ENCODE measurements at regions not wholly inside any gene's neighbourhood (a gene's known extent, or its start where the extent isn't known, plus 50 kb on each side); places are given as distances from the start of the nearest gene placed in this dataset.

DNA sequence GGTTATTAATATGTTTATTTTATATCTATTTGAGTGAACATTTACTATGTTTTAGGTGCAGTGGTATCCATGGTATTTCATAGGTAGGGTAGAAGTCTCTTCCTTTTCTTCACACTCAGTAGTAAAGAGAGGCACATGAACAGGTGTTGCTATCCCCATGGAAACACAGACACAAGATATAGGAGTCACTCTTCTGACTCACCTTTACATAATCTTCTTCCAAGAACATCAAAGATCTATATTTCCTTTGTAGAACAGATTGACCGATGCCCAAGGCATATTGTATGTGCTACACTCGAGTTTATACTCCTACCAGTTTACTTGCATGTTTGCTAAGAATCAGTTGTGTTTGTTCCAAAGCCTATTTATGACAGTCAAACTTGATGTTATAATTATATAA, 1997.4 kb downstream of the C4orf33 start:
- no peak for DNase-seq (ENCODE audit: low read depth)
- H3K4me3 ChIP-seq (ENCODE audit: low read depth, low read length): no peak overlapping the region
- TF ChIP-seq POLR2A (IDR thresholded peaks at IDR 0.05; ENCODE audit: extremely low read depth, insufficient read length) (no peak), MYC (IDR thresholded peaks at IDR 0.05; ENCODE audit: low read depth, low read length) (no peak)
- TF ChIP-seq, protein P1, sequence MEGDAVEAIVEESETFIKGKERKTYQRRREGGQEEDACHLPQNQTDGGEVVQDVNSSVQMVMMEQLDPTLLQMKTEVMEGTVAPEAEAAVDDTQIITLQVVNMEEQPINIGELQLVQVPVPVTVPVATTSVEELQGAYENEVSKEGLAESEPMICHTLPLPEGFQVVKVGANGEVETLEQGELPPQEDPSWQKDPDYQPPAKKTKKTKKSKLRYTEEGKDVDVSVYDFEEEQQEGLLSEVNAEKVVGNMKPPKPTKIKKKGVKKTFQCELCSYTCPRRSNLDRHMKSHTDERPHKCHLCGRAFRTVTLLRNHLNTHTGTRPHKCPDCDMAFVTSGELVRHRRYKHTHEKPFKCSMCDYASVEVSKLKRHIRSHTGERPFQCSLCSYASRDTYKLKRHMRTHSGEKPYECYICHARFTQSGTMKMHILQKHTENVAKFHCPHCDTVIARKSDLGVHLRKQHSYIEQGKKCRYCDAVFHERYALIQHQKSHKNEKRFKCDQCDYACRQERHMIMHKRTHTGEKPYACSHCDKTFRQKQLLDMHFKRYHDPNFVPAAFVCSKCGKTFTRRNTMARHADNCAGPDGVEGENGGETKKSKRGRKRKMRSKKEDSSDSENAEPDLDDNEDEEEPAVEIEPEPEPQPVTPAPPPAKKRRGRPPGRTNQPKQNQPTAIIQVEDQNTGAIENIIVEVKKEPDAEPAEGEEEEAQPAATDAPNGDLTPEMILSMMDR (IDR thresholded peaks at IDR 0.05; ENCODE audit: low read depth, low read length): no peak
- TF ChIP-seq, protein P2, sequence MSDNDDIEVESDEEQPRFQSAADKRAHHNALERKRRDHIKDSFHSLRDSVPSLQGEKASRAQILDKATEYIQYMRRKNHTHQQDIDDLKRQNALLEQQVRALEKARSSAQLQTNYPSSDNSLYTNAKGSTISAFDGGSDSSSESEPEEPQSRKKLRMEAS (IDR thresholded peaks at IDR 0.05; ENCODE audit: low read depth, low read length): no peak

DNA sequence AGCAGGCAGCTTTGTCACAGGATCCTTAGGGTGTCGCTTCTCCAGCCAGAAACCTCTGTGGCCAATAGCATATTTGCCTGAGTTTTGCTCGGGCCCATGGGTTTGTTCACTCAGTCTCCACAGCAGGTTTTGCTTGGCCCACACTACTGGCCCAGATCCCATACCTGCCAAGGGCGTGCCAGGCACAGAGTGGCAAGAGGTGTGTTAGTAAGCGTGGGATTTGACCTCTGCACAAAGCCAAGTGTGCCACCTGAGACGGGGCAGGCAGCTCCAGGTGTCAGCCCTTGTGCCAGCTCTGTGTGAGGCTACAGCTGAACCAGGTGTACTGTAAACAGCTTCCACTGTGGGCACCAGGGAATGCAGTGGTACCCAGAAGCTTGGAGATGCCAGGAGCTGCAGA, 2003.0 kb downstream of the C4orf33 start:
- H3K4me3 ChIP-seq (ENCODE audit: low read depth, low read length): no peak overlapping the region
- TF ChIP-seq, protein P2 (IDR thresholded peaks at IDR 0.05; ENCODE audit: low read depth, low read length): no peak
- TF ChIP-seq POLR2A (IDR thresholded peaks at IDR 0.05; ENCODE audit: extremely low read depth, insufficient read length) (no peak), MYC (IDR thresholded peaks at IDR 0.05; ENCODE audit: low read depth, low read length) (no peak)
- TF ChIP-seq, protein P1 (IDR thresholded peaks at IDR 0.05; ENCODE audit: low read depth, low read length): no peak
- DNase-seq (ENCODE audit: low read depth): no peak

DNA sequence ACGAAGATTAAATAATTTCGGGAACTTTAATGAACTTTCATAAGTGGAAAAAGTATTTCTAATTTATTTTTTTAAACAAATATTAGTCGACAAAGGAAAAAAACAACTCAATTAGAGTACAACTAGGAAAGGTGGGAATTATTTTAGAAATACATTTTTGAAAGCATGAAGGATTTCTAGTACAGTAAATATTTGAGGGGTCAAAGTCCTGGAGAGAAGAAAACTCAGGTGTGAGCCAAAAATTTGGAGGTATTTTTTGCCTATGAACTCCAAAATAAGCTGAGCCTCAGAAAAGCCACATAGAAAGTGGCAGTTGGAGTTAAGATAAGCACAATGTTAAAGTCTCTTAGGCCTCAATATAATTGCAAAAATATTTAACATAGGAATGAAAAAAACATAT, 2017.3 kb downstream of the C4orf33 start:
- H3K4me3 ChIP-seq (ENCODE audit: low read depth, low read length): no peak overlapping the region
- no peak for DNase-seq (ENCODE audit: low read depth)
- TF ChIP-seq MYC (IDR thresholded peaks at IDR 0.05; ENCODE audit: low read depth, low read length): no peak
- TF ChIP-seq, protein P1 (IDR thresholded peaks at IDR 0.05; ENCODE audit: low read depth, low read length): no peak
- TF ChIP-seq POLR2A (IDR thresholded peaks at IDR 0.05; ENCODE audit: extremely low read depth, insufficient read length): no peak
- TF ChIP-seq, protein P2 (IDR thresholded peaks at IDR 0.05; ENCODE audit: low read depth, low read length): no peak

DNA sequence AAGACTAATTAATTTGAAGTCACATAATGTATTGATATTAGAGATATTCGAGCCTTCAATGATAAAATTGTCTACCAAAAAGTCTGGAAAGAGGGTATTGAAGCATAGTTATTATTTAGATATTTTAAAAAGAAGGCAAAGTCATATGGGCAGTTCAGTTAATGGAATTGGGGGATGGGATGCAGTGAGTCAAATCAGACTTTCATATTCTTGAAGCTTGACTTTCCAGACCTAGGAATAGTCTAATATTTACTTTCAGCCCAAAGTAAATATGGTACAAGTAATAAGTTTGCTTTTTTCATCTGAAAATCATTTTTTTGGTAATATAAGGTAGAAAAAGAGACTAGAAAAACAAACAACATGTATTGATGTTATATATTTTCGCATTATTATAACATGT, 2017.8 kb downstream of the C4orf33 start:
- no peak for TF ChIP-seq MYC (IDR thresholded peaks at IDR 0.05; ENCODE audit: low read depth, low read length)
- TF ChIP-seq POLR2A (IDR thresholded peaks at IDR 0.05; ENCODE audit: extremely low read depth, insufficient read length): no peak
- TF ChIP-seq, protein P2 (IDR thresholded peaks at IDR 0.05; ENCODE audit: low read depth, low read length): no peak
- TF ChIP-seq, protein P1 (IDR thresholded peaks at IDR 0.05; ENCODE audit: low read depth, low read length): no peak
- no peak for DNase-seq (ENCODE audit: low read depth)
- H3K4me3 ChIP-seq (ENCODE audit: low read depth, low read length): no peak overlapping the region

DNA sequence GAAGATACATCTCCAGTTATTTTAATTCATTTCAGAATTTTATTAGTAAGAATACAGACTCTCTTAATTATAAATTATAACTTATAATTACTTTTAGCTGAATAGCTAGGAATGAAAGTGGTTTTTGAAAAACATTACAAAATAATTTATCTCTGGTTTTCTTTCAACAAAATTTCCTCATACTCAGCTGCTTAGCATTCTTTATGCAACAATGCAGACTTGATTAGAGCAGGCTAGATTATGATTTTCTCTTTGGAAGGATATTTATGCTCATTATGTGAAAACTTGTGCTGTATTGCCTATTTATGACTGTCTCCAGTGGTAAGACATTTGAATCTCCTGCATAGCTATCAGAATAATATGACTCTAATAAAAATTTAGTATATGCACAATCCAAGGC, 2023.7 kb downstream of the C4orf33 start:
- H3K4me3 ChIP-seq (ENCODE audit: low read depth, low read length): no peak overlapping the region
- TF ChIP-seq MYC (IDR thresholded peaks at IDR 0.05; ENCODE audit: low read depth, low read length) (no peak), POLR2A (IDR thresholded peaks at IDR 0.05; ENCODE audit: extremely low read depth, insufficient read length) (no peak)
- TF ChIP-seq, protein P2 (IDR thresholded peaks at IDR 0.05; ENCODE audit: low read depth, low read length): no peak
- TF ChIP-seq, protein P1 (IDR thresholded peaks at IDR 0.05; ENCODE audit: low read depth, low read length): no peak
- DNase-seq (ENCODE audit: low read depth): no peak

DNA sequence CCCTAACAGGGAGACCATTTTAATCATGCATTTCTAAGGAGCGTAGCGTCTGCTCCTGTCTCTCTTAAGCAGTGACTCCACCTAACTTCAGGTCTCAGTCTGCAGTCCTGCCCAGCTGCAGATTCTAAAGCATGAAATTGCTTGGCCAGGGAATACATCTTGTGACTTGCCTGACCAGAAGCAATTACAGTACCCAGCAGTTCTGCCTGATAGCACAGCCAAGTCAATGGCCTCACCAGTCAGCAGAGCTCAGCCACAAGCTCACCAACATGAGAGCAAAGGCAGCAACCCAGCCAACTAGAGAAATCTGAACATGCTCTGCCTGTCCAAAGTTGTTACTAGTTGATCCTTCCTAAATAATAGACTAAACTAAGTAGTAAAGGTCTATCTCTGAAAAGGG, 2011.9 kb upstream of the PCDH10 start:
- H3K4me3 ChIP-seq (ENCODE audit: low read depth, low read length): no peak overlapping the region
- TF ChIP-seq POLR2A (IDR thresholded peaks at IDR 0.05; ENCODE audit: extremely low read depth, insufficient read length) (no peak), MYC (IDR thresholded peaks at IDR 0.05; ENCODE audit: low read depth, low read length) (no peak)
- TF ChIP-seq, protein P2 (IDR thresholded peaks at IDR 0.05; ENCODE audit: low read depth, low read length): no peak
- TF ChIP-seq, protein P1 (IDR thresholded peaks at IDR 0.05; ENCODE audit: low read depth, low read length): no peak
- DNase-seq (ENCODE audit: low read depth): no peak
